NAMALWA (cell line): ENCODE measurements at regions not wholly inside any gene's neighbourhood (a gene's known extent, or its start where the extent isn't known, plus 50 kb on each side); places are given as distances from the start of the nearest gene placed in this dataset.

ENCODE experiments used
- DNase-seq: peaks from one replicate; pipeline ENCODE4 v3.0.0-alpha.2; 2015; ENCODE audit warnings: low spot score

DNA sequence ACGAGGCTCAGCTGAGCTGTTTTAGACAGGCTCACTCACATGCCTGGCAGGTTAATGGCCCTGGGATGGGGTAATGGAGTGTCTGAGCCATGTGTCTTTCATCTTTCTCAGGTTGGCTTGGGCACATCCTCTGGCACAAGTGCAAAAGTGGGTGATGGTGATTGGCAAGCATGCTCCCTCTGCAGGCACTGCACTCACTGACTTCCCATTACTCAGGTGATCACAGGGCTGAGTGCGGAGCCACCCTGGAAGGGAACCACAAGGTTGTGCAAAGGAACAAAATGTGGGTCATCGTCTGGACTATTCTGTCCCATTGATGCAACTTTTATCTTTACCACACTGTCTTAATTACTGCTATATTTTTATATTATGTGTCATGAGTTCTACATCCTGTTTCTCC lies 244.1 kb upstream of the AKR1E2 start:
- DNase-seq, result no peak

DNA sequence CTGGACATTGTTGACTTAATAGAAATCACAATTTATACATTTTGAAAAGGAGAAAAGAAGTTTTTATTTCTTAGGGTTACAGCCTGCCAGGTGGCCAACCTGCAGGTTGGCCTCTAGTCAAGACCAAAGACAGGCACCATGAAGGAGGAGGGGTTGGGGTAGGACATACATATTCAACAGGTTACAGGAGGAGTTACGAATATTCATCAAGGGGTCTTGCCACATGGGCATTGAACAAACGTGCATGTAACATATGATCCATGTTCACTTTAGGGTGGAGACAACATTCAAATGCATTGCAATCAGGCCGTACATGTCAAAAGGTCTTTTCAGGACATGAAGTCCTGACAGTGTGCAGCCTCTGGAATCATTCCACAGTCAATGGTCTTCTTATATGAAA lies 246.2 kb upstream of the AKR1E2 start:
- no peak for DNase-seq

DNA sequence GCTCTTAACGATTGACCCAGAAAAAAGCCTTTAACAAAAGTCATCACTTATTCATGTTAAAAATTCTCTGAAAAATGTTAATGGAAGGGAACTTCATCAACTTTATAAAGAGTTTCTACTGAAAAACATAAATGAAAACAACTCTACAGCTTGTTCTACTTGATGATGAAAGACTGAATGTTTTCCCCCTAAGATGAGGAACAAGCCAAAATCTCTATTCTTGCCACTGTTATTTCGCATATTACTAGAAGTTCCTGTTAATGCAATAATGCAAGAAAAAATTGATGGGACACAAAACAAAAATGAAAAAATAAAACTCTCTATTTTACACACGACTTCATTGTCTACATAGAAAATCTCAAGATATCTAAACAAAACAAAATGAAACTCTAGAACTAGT lies 249.8 kb upstream of the AKR1E2 start:
- DNase-seq, result no peak

DNA sequence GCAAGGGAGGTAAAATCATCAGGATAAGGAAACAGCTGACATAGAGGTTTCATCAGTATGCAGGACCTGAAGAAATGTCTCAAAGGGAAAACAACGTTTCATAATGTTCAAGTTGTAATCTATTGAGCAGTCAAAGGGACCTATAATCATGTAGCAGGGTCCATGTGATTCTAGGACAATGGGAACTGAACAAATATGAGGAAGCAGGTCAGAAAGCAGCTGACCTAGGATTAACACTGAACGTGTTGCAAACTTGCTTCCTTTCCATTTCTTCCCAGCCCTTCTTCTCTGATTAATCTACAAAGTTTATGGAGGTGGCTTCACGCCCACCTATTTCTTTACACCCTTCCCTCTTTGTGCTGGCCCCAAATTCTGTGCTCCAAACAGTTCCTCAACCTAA lies 256.9 kb upstream of the AKR1E2 start:
- DNase-seq, result no peak

DNA sequence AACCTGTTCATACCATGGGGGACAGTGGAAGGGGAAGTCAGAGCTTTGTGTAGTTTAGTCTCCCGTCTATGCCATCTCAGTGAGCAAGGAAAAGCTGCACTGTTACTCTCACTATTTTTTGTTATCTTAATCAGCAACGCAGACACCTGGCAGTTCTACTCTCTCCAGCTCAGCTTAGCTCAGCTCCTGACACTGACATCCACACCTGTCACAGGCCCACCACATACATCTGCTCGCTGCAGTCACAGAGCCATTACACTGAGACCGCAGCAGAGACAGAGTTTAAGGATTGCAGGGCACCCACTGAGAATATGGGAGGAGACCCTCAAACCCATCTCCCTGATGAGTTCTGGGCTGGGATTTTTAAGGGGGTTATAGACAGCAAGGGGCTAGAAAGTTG lies 257.3 kb upstream of the AKR1E2 start:
- DNase-seq, result no peak

DNA sequence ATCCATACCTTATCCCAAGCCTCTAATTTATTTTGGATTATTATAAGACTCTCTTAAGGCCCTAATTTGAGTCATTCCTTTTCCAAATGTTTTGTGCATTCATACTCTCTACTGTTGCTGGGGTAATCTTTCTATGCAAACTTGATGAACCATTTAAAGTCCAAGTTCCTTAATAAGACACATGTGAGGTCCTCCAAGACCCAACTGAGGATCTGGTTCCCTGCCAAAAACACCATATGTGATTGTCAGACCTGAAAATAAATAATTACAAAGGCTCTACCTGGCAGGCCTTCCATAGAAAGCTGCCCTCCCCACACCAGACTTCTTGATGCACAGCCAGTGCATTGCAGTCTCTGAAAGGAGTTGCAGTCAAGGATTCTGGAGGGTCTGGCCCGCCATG lies 257.9 kb upstream of the AKR1E2 start:
- DNase-seq, result no peak

DNA sequence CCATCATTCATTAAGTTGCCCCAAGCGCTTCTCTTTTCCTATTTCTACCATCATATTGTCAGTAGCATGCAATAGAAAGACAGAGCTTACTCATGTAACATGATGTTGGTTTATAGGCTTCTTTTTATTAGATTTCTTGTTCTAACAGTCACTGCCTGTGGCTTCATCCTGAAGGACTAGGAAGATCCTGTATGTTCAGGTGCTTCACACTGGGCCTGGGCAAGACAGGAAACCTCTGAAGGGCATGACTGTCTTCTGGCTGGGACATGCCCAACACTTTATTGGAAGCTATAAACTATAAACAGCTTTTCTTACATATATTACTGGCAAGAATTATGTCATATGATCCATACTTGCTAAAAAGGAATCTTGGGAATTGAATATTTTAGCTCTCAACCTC lies 258.4 kb upstream of the AKR1E2 start:
- no peak for DNase-seq

DNA sequence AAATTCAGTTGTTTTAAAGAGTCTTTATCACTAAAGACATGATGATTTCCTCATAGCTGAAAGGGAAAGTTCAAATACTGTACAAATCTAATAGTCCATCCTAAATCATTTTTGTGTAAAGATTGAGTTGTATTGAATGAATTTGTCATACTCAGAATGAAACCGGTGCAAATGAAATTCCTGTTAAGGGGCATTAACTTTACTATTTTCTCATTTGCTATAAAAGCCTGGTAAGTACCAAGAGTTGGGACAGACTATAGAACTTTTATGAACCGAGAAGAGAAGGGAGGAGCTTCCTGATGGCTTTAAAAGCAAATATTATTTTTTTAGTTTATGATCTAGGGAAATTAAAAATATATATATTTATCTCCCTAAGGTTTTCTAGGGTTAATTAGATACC lies 260.0 kb upstream of the AKR1E2 start:
- DNase-seq, result no peak

DNA sequence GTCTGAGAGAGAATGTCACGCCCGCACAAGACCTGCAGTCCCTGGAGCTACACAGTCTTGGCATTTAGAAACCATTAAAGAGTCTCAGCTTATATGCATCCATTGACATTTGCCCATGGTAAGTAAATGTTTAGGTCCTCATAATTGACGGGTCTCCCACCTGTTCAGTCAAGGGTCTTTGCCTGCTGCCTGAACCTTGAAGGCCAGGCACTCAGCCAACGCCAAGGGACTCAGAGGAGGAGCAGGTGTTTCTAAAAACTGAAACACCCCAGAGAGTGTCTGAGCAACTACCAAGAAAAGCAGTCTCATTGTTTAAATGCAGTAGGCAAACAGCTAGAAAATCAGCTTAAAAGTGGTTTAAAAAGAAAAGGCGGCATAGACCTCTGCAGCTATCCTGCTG lies 264.7 kb upstream of the AKR1E2 start:
- DNase-seq, result no peak

DNA sequence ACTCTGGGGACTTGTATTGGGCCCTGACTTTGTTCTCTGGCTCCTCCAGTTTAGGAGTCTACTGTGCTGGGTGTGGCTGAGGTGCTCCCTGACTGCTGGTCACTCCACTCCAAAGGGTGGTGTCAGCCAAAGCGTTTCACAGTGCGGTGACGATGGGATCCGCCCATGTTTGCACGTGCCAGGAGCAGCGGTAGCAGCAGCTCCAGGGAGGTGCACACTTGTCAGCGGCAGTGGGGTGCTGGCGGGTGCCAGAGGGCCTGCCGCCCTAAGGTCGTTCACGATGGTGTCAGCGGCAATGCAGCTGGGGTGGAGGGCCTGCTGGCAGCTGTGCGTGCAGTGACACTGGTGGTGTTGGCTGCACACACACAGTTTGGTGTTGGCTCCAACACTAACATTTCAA lies 268.5 kb upstream of the AKR1E2 start:
- DNase-seq, result no peak

DNA sequence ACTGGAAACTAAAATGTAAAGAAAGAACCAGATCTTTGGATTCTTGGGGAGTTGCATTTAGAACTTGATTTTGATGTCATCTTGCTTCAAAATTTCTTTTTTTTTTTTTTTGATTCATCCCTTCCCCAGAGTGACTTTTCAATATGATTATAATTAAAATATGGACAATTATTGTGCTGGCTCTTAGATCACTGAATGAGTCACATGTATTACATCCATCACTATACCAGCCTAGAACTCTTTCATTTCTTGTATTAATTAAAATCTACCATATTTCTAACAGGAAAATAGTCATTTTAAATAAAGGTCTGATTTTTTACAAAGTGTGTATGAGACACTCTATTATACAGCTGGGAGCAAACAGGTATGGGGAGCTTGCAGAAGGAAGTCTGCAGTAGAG lies 269.5 kb upstream of the AKR1E2 start:
- no peak for DNase-seq

DNA sequence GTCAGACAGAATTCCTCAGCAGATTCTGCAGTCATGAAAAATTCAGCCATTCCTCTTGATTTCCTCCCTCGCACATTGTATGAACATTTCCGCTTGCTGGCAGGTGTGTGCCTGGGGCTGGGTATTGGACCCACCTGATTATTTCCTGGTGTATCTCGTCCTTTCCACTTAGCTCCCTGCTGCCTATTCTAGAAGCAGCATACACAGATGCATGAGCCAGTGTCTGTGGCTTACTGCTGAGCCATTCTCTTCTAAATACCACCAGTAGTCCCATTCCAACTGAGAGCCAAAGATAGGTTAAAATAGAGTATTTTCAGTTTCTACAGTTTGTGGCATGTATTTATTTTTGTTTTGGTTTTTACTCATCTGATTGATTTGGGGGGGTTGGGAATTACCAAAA lies 270.1 kb upstream of the AKR1E2 start:
- no peak for DNase-seq

DNA sequence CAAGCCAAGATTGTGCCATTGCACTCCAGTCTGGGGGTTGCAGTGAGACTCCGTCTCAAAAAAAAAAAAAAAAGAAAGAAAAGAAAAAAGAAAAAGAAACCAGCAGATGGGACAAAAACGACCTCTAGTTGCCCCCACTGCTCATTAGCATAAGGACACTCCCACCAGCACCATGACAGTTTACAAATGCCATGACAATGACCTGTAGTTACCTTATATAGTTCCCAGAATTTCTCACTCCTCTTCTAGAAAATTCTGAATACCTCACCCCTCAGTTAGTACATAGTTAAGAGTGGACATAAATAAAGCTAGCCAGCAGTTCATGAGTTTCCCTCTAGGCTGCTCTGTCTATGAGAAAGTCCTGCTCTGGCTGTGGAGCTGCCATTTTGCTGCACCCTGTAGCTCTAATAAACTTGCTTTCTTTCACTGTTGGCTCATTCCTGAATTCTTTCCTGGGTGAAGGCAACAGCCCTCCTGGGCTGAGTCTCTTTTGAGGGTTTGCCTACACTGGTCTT lies 276.8 kb upstream of the AKR1E2 start:
- no peak for DNase-seq

DNA sequence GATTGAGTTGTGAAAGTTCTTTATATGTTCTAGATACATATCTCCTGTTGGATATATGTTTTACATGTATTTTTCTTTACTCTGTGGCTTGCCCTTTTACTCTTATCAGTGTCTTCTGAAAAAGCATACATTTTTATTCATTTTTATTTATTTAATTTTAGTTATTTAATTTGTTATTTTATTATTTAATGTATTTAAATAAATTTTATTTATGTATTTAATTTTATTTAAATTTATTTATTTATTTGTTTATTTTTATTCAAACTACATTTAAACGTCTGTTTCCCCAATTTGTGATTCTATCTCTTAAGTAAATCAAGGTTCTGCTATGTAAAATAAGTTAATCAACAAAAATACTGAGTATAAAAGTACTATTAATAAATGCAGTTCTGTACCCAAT lies 279.1 kb upstream of the AKR1E2 start:
- no peak for DNase-seq

DNA sequence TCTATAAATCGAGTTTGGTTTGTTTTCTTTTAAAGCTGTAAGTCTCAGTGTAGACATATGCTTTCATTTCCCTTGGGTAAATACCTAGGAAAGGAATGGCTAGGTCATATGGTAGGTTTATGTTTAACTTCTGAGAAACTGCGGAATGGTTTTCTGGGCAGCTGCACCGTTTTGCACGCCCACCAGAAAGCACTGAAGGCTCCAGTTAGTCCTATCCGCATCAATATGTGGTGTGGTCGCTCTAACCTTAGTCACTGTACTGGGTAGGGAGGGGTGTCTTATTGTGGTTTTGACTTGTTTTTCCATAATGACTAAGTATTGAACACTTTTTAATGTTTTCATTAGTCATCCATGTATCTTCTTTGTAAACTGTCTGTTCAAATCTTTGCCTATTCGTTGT lies 279.5 kb upstream of the AKR1E2 start:
- DNase-seq, result no peak

DNA sequence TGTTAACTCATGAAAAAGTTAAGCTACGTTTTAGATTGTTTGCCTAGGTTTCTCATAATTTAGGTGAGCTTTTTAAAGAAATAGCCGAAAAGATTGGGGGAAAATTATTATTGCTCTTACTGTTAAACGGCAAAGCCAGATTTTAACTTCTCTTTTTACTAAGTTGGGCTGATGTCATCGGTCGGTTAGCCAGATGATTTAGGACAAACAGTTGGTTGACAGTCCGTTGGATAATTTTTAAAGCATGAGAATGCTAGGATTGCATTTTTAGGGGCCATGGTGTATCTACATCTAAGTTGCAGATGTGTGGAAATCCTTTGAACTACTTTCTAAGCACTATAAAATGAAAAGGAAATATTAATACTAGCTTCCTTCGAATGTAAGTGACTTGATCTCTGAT lies 280.9 kb upstream of the AKR1E2 start:
- DNase-seq, result no peak

DNA sequence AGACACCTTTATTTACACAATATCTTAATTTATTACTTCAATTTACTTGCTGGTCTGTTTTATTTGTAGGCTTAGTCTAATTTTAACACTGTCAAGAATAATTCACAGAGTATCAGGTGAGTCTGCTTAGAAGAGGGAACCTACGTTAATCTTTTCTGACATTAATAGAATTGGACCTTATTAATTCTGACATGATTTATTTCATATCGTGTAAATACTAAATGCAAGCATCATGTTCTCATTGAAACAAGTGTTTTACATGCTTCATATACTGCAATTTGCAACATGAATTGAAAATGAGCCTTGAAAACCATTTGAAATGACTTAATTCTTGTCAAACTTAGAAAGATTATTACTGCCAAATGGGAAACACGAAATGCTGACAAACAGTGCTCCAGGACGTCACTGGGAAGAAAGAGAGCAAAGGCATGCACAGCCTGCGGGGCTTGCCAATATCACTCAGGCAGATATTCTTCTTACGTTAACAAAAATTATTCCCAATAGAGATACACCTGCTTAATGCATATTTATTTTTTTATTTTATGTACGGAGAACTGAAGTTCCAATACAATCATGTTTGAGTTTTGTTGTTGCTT lies 282.0 kb upstream of the AKR1E2 start:
- DNase-seq, result no peak

DNA sequence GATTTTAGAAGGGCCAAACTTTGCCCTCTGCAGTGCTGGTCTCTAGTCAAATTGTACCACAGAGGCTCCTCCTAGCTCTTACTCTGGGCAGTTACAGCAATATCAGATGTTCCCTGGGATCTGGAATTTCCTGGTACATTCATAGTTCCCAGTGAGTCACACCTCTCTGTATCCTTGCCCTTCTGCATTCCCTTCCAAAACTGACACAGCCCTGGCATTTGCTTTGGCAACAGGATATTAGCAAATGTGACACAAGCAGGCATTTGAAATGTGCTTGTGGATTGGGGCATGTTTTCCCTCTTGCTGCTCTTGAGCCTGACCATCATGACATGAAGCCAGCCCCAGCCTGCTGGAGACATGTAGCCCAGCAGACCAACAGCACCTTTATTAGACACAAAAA lies 284.7 kb upstream of the AKR1E2 start:
- no peak for DNase-seq

DNA sequence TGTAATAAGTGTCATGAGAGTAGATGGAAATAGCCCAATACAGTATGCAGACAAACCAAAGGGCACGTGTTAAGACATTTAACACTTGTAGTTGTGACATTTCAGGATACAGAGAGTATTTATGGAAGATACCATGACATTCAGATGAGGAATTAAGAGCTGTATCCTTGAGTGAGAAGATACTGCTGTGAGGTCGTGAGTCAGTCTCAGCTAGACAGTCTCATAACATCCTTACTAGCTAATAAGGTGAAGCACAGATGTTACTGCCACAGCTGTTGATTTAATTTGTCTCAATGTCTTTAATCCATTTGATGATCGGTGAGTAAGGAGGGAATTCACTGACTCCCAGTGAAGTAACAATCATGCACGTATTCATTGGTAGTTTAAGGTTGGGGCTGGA lies 288.0 kb upstream of the AKR1E2 start:
- no peak for DNase-seq

DNA sequence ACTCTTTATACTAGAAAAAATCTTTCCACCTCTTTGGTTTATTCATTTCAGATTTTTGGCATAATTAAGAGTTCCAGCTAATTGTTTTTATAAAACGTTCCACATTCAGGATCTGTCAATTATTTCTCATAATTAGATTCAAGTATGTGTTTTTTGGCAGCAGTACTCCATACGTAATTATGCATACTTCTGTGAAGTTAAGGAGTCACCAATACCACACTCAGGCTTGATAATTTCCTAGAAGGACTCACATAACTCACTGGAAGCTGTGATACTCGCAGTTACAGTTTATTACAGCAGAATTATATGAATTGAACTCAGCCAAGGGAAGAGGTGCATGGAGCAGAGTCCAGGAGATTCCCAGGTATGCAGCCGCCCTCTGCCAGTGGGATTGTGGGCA lies 290.5 kb upstream of the AKR1E2 start:
- no peak for DNase-seq

DNA sequence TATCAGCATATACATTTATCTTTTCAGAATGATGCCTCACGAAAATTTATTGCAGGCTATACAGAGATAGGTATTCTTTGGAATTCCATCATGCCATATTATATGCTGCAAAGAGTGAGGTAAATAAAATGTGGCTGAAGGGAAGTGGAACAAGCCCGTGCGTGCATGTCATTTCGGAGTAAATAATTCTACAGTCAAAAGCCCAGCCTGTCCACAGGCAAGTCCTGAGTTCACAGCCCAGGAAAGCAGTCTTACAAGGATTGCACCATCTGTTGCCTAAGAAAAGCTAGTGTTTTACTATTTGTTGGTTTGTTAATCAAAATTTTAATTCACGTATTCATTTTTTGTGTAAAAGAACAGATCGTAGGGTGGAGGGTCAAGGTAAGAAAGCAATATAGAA lies 292.4 kb upstream of the AKR1E2 start:
- DNase-seq, result no peak

DNA sequence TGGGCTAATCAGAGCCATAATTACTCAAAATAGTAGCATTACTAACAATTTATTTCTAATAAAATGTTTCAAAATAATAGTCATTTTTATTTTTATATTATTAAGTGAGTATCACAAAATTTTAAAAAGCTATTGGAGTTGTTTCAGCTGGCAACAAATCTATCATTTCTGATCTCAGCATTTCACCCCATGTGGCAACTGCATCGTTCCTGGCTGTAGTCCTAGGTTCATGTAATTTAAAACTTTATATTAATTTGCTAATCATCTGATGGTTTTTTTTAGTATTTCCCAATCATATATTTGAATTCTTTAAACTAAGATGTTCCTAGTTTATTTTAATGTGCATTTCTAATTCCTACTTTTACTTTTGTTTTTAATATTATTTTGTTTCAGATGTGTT lies 293.0 kb upstream of the AKR1E2 start:
- DNase-seq, result no peak

DNA sequence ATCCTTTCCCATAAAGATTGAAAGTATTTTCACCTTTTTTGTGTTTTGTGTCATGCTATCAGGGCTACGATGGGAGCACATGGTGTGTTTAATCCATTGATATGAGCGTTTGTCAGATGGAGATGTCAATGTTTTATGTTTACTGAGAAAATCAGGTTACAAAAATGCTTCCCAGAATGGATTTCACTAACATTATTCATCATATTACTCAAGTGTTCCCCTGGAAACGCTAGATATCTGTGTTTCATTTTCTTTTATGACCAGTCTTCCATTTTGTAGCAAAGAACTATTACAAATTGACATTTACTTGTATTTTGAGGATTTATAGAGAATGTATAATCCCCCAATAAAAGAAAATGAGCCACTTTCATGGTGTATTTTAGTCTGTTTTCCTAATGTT lies 293.5 kb upstream of the AKR1E2 start:
- no peak for DNase-seq

DNA sequence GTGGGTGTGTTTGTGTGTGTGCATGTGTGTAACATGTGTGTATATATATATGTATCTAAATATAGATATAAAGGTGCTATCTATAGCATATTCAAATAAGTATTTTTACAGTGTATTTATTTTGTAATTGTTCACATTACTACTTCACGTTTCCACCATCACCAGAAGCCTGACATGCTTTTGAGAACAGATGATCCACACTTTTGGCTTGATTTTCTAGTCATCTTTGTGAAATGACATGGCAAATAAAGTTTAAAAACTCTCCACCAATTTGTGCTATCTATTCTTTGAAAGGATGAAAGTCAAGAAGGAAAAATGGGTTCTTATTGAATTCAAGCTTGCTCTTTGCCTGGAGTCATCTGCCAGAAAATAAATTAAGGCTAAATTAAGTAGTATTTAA lies 294.0 kb upstream of the AKR1E2 start:
- no peak for DNase-seq

DNA sequence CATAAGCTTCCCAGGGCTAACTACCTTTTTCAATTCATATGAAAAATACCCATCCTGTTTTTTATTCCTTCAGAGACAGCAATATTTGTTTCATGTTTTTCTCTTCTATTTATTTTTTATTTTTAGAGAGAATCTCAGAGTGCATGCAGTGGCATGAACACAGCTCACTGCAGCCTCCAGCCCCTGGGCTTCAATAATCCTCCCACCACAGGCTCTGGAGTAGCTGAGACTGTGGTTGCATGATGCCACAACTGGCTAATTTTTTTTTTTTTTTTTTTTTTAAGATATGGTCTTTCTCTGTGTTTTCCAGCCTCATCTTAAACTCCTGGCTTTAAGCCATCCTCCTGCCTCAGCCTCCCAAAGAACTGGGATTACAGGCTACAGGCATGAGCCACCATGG lies 296.7 kb upstream of the AKR1E2 start:
- DNase-seq, result no peak
